AG04450 (cell line): ENCODE measurements at regions not wholly inside any gene's neighbourhood (a gene's known extent, or its start where the extent isn't known, plus 50 kb on each side); places are given as distances from the start of the nearest gene placed in this dataset.

Experiments used
- CTCF ChIA-PET: fragments of 300-600, 350-600 bp; formaldehyde crosslinking; extraction: SDS; loops from one replicate; lab custom pipeline; 2022; ENCODE audit warnings: antibody characterized with exemption, inconsistent platforms; lab: Charles Lee
- POLR2A ChIA-PET: fragments of 350-600 bp; formaldehyde crosslinking; extraction: SDS; loops from one replicate; lab custom pipeline; 2021; ENCODE audit warnings: antibody characterized with exemption, inconsistent platforms; lab: Yijun Ruan, JAX
- DNase-seq: peaks from one replicate; pipeline ENCODE4 v3.0.0-alpha.2; 2011; ENCODE audit warnings: low read depth, low spot score
- H3K27ac ChIP-seq: one replicate; pipeline ENCODE4 v1.5.1; 2012; ENCODE audit warnings: low read depth, low read length, control low read depth
- H3K27me3 ChIP-seq: one replicate; pipeline ENCODE4 v1.6.0; 2012; ENCODE audit warnings: low read length; ENCODE audit not compliant: control insufficient read depth, insufficient read depth
- H3K4me3 ChIP-seq: 2 replicates; pipeline ENCODE4 v1.5.1; 2011; ENCODE audit warnings: mild to moderate bottlenecking, low read depth, low read length, control low read depth
- H3K9me3 ChIP-seq: 2 replicates; pipeline ENCODE4 v1.5.1; 2012; ENCODE audit warnings: low read length; ENCODE audit not compliant: control insufficient read depth, insufficient read depth
- CTCF ChIP-seq: IDR thresholded peaks from 2 replicates; pipeline ENCODE4 v1.5.1; 2011; ENCODE audit warnings: low read depth, low read length, control low read depth, inconsistent platforms

- no peak for DNase-seq
- CTCF ChIA-PET, result interaction anchor here (1.0 kb wide), 1 partner anchor 333 kb away, joined by 4 read pairs; no protein-coding TSS in a partner anchor
- Histone ChIP-seq H3K27ac (no peak overlapping the region), H3K4me3 (no peak overlapping the region), H3K9me3 (peaks cover 5% of the 10 kb centered on the region; the same call in 1 of the 2 replicates), H3K27me3 (peaks cover 4% of the 10 kb centered on the region)
- no peak for TF ChIP-seq CTCF
- POLR2A ChIA-PET, result no interaction called here
Observed at GRCh38 chr20:48287552-48288170, 502.4 kb upstream of the SULF2 start.

- Histone ChIP-seq H3K27me3 (peaks cover 4% of the 10 kb centered on the region), H3K4me3 (no peak overlapping the region), H3K27ac (no peak overlapping the region), H3K9me3 (peaks cover 5% of the 10 kb centered on the region; the same call in 1 of the 2 replicates)
- ChIA-PET CTCF (interaction anchor here (1.0 kb wide), 1 partner anchor 334 kb away, joined by 4 read pairs; no protein-coding TSS in a partner anchor), POLR2A (no interaction called here)
- TF ChIP-seq CTCF, result no peak
- DNase-seq, result no peak
Observed at GRCh38 chr20:48287021-48287494, 501.8 kb upstream of the SULF2 start.

GRCh38 chr20:48286601-48287000 lies 501.3 kb upstream of the SULF2 start:
- H3K4me3 ChIP-seq, result no peak overlapping the region
- DNase-seq, result no peak
- peaks cover 5% of the 10 kb centered on the region; the same call in 1 of the 2 replicates for H3K9me3 ChIP-seq
- no peak for TF ChIP-seq CTCF
- POLR2A ChIA-PET, result no interaction called here
- peaks cover 4% of the 10 kb centered on the region for H3K27me3 ChIP-seq
- H3K27ac ChIP-seq, result no peak overlapping the region
- CTCF ChIA-PET, result interaction anchor here (1.0 kb wide), 1 partner anchor 334 kb away, joined by 4 read pairs; no protein-coding TSS in a partner anchor

- H3K27ac ChIP-seq, result no peak overlapping the region
- ChIA-PET POLR2A (no interaction called here), CTCF (interaction anchor here (1.1 kb wide), 1 partner anchor 605 kb away, joined by 4 read pairs; no protein-coding TSS in a partner anchor)
- TF ChIP-seq CTCF, result no peak
- no peaks in the 10 kb centered on the region for H3K27me3 ChIP-seq
- peaks cover 5% of the 10 kb centered on the region; the same call in 1 of the 2 replicates for H3K9me3 ChIP-seq
- H3K4me3 ChIP-seq, result no peak overlapping the region
- no peak for DNase-seq
Observed at GRCh38 chr20:48285656-48286055, 500.4 kb upstream of the SULF2 start.

- ChIA-PET CTCF (interaction anchor here (1.1 kb wide), 1 partner anchor 605 kb away, joined by 4 read pairs; no protein-coding TSS in a partner anchor), POLR2A (interaction anchor here (0.9 kb wide), 1 partner anchor 11 kb away, joined by 3 read pairs; no protein-coding TSS in a partner anchor)
- Histone ChIP-seq H3K27me3 (no peaks in the 10 kb centered on the region), H3K4me3 (no peak overlapping the region), H3K27ac (no peak overlapping the region), H3K9me3 (peaks cover 5% of the 10 kb centered on the region; the same call in 1 of the 2 replicates)
- peak; percentile 20 for DNase-seq
- no peak for TF ChIP-seq CTCF
Observed at GRCh38 chr20:48284837-48285236, 499.6 kb upstream of the SULF2 start.
